Neural cell (in vitro differentiated cells): ENCODE measurements at regions not wholly inside any gene's neighbourhood (a gene's known extent, or its start where the extent isn't known, plus 50 kb on each side); places are given as distances from the start of the nearest gene placed in this dataset.

ENCODE experiments used
- H2AFZ ChIP-seq: fragments of 200-600, 300-800 bp; sonication (generic), shearing (Covaris generic); 2 replicates; pipeline ENCODE4 v1.6.0; 2014; ENCODE audit warnings: low read depth, mild to moderate bottlenecking, antibody characterized with exemption, low read length, moderate library complexity
- H3F3A ChIP-seq: fragments of 200-600 bp; shearing (Covaris generic); 2 replicates; pipeline ENCODE4 v1.6.1; 2016; ENCODE audit warnings: mild to moderate bottlenecking, moderate library complexity, mixed read lengths, antibody characterized with exemption, low read length; ENCODE audit not compliant: insufficient read depth, poor library complexity, severe bottlenecking
- H3K27ac ChIP-seq: fragments of 200-600, 300-800 bp; sonication (generic), shearing (Covaris generic); 2 replicates; pipeline ENCODE4 v1.5.1; 2014; ENCODE audit warnings: mild to moderate bottlenecking, low read length, moderate library complexity
- H3K27me3 ChIP-seq: fragments of 300-800, 200-600 bp; sonication (generic), shearing (Covaris generic); 2 replicates; pipeline ENCODE4 v1.6.0; 2014; ENCODE audit warnings: mild to moderate bottlenecking, low read depth, low read length, moderate library complexity; ENCODE audit not compliant: insufficient read depth
- H3K36me3 ChIP-seq: fragments of 300-800, 200-600 bp; sonication (generic), shearing (Covaris generic); 2 replicates; pipeline ENCODE4 v1.5.1; 2014; ENCODE audit warnings: mild to moderate bottlenecking, antibody characterized with exemption, low read length, moderate library complexity; ENCODE audit not compliant: insufficient read depth
- H3K4me2 ChIP-seq: fragments of 300-800, 200-600 bp; sonication (generic), shearing (Covaris generic); 2 replicates; pipeline ENCODE4 v1.6.0; 2014; ENCODE audit warnings: mild to moderate bottlenecking, low read length
- H3K4me3 ChIP-seq: fragments of 300-800, 200-600 bp; sonication (generic), shearing (Covaris generic); 2 replicates; pipeline ENCODE4 v1.5.1; 2014; ENCODE audit warnings: mild to moderate bottlenecking, low read length, moderate library complexity
- H3K79me2 ChIP-seq: fragments of 200-600 bp; shearing (Covaris generic); replicated peaks from 2 replicates; pipeline ENCODE4 v1.6.0; 2014; ENCODE audit warnings: mild to moderate bottlenecking, low read length, moderate library complexity; ENCODE audit not compliant: insufficient read depth
- H3K9ac ChIP-seq: fragments of 300-800, 200-600 bp; sonication (generic), shearing (Covaris generic); 2 replicates; pipeline ENCODE4 v1.6.1; 2016; ENCODE audit warnings: mild to moderate bottlenecking, low read length, mixed read lengths
- H3K9me2 ChIP-seq: fragments of 200-600 bp; shearing (Covaris generic); 2 replicates; pipeline ENCODE4 v1.6.1; 2016; ENCODE audit warnings: mild to moderate bottlenecking, low read length, mixed read lengths; ENCODE audit not compliant: insufficient read depth
- H3K9me3 ChIP-seq: fragments of 200-600, 300-800 bp; sonication (generic), shearing (Covaris generic); 2 replicates; pipeline ENCODE4 v1.6.1; 2016; ENCODE audit warnings: mild to moderate bottlenecking, mixed run types, low read length, moderate library complexity, mixed read lengths
- H4K20me1 ChIP-seq: fragments of 200-600 bp; shearing (Covaris generic); 2 replicates; pipeline ENCODE4 v1.6.1; 2016; ENCODE audit warnings: mild to moderate bottlenecking, mixed run types; ENCODE audit not compliant: insufficient read depth
- CTCF ChIP-seq: fragments of 450-650 bp; IDR thresholded peaks from 2 replicates; pipeline ENCODE4 v1.5.1; 2014; ENCODE audit warnings: antibody characterized with exemption, mild to moderate bottlenecking, moderate library complexity; ENCODE audit not compliant: poor library complexity, severe bottlenecking
- EP300 ChIP-seq: fragments of 450-650 bp; conservative IDR thresholded peaks from 2 replicates; pipeline ENCODE4 v1.6.1; 2014; ENCODE audit warnings: antibody characterized with exemption, mild to moderate bottlenecking, moderate library complexity; ENCODE audit not compliant: poor library complexity, severe bottlenecking
- EZH2 ChIP-seq: fragments of 200-600, 300-800 bp; shearing (Covaris generic), sonication (generic); IDR thresholded peaks from 2 replicates; pipeline ENCODE4 v1.6.1; 2014; ENCODE audit warnings: antibody characterized with exemption, low read length, borderline replicate concordance, mild to moderate bottlenecking; ENCODE audit not compliant: insufficient read depth, poor library complexity, severe bottlenecking
- MXI1 ChIP-seq: fragments of 450-650 bp; conservative IDR thresholded peaks from 2 replicates; pipeline ENCODE4 v1.6.1; 2014; ENCODE audit warnings: antibody characterized with exemption, mild to moderate bottlenecking; ENCODE audit not compliant: poor library complexity, severe bottlenecking
- POLR2AphosphoS5 ChIP-seq: IDR thresholded peaks from 2 replicates; pipeline ENCODE4 v1.6.1; 2012
- RAD21 ChIP-seq: fragments of 450-650 bp; conservative IDR thresholded peaks from 2 replicates; pipeline ENCODE4 v1.6.1; 2014; ENCODE audit warnings: antibody characterized with exemption, mild to moderate bottlenecking, moderate library complexity
- REST ChIP-seq: IDR thresholded peaks from 2 replicates; pipeline ENCODE4 v1.6.1; 2012; ENCODE audit warnings: borderline replicate concordance
- SMC3 ChIP-seq: fragments of 450-650 bp; conservative IDR thresholded peaks from 2 replicates; pipeline ENCODE4 v1.6.1; 2014; ENCODE audit warnings: antibody characterized with exemption, mild to moderate bottlenecking, moderate library complexity; ENCODE audit not compliant: poor library complexity
- TAF1 ChIP-seq: IDR thresholded peaks from 2 replicates; pipeline ENCODE4 v1.6.1; 2012; ENCODE audit warnings: low read depth

- H3K27ac ChIP-seq, result no peak overlapping the region
- H2AFZ ChIP-seq, result no peak overlapping the region
- no peaks in the 10 kb centered on the region for H4K20me1 ChIP-seq
- no peak overlapping the region for H3K4me3 ChIP-seq
- no peak overlapping the region for H3K4me2 ChIP-seq
- no peaks in the 10 kb centered on the region for H3K9me2 ChIP-seq
- H3K9me3 ChIP-seq, result no peaks in the 10 kb centered on the region
- no peaks in the 10 kb centered on the region for H3K36me3 ChIP-seq
- no peaks in the 10 kb centered on the region for H3F3A ChIP-seq
- no peak overlapping the region for H3K9ac ChIP-seq
- H3K79me2 ChIP-seq, result no peaks in the 10 kb centered on the region
- no peaks in the 10 kb centered on the region for H3K27me3 ChIP-seq
- TF ChIP-seq SMC3 (no peak), MXI1 (no peak), EZH2 (no peak), TAF1 (no peak), EP300 (no peak), CTCF (no peak), POLR2AphosphoS5 (no peak), RAD21 (no peak), REST (no peak)
Observed at GRCh38 chr2:199131136-199131655, 326.5 kb downstream of the SATB2 start.

- Histone ChIP-seq H3K27ac (no peak overlapping the region), H3K27me3 (no peaks in the 10 kb centered on the region), H3K4me3 (no peak overlapping the region), H3K79me2 (no peaks in the 10 kb centered on the region), H3K36me3 (no peaks in the 10 kb centered on the region), H3K9me3 (no peaks in the 10 kb centered on the region), H3K9ac (no peak overlapping the region), H3K9me2 (no peaks in the 10 kb centered on the region), H3K4me2 (no peak overlapping the region), H3F3A (no peaks in the 10 kb centered on the region), H4K20me1 (no peaks in the 10 kb centered on the region), H2AFZ (no peak overlapping the region)
- TF ChIP-seq EZH2, result no peak
- TF ChIP-seq CTCF, result no peak
- no peak for TF ChIP-seq EP300
- TF ChIP-seq RAD21, result no peak
- no peak for TF ChIP-seq MXI1
- no peak for TF ChIP-seq TAF1
- no peak for TF ChIP-seq SMC3
- no peak for TF ChIP-seq REST
Observed at GRCh38 chr2:199130501-199130900, 327.2 kb downstream of the SATB2 start.
